Endodermal cell (in vitro differentiated cells): ENCODE measurements at regions not wholly inside any gene's neighbourhood (a gene's known extent, or its start where the extent isn't known, plus 50 kb on each side); places are given as distances from the start of the nearest gene placed in this dataset.

ENCODE experiments used
- DNase-seq: peaks from one replicate; pipeline ENCODE4 v3.0.0-alpha.2; 2017
- H3K27ac ChIP-seq: 2 replicates; pipeline ENCODE4 v1.5.1; 2013; ENCODE audit warnings: mild to moderate bottlenecking, low read depth, low read length, moderate library complexity
- H3K27me3 ChIP-seq: 2 replicates; pipeline ENCODE4 v1.6.1; 2013; ENCODE audit warnings: mild to moderate bottlenecking, low read length, moderate library complexity; ENCODE audit not compliant: insufficient read depth, control insufficient read depth, poor library complexity, severe bottlenecking
- H3K36me3 ChIP-seq: 2 replicates; pipeline ENCODE4 v1.7.0; 2013; ENCODE audit warnings: mild to moderate bottlenecking, low read length, moderate library complexity; ENCODE audit not compliant: control insufficient read depth, insufficient read depth
- H3K4me1 ChIP-seq: one replicate; pipeline ENCODE4 v1.7.0; 2013; ENCODE audit warnings: low read length; ENCODE audit not compliant: control insufficient read depth, insufficient read depth
- H3K4me3 ChIP-seq: 2 replicates; pipeline ENCODE4 v1.5.1; 2013; ENCODE audit warnings: mild to moderate bottlenecking, low read length, moderate library complexity
- H3K9ac ChIP-seq: 2 replicates; pipeline ENCODE4 v1.6.1; 2013; ENCODE audit warnings: mild to moderate bottlenecking, low read length, moderate library complexity; ENCODE audit not compliant: poor library complexity, severe bottlenecking; ENCODE audit errors: extremely low read depth
- H3K9me3 ChIP-seq: 2 replicates; pipeline ENCODE4 v1.6.1; 2013; ENCODE audit warnings: mild to moderate bottlenecking, low read length, moderate library complexity; ENCODE audit not compliant: control insufficient read depth
- H3K27ac Mint-ChIP-seq: 2 replicates; pipeline ENCODE4 v1.8.0; 2020; ENCODE audit warnings: mixed read lengths
- H3K27me3 Mint-ChIP-seq: 2 replicates; pipeline ENCODE4 v1.8.0; 2021; ENCODE audit warnings: mild to moderate bottlenecking, mixed read lengths; ENCODE audit not compliant: insufficient read depth
- H3K36me3 Mint-ChIP-seq: 2 replicates; pipeline ENCODE4 v1.8.0; 2020; ENCODE audit warnings: low read depth, mixed read lengths
- H3K4me1 Mint-ChIP-seq: 2 replicates; pipeline ENCODE4 v1.8.0; 2020; ENCODE audit warnings: mixed read lengths
- H3K4me3 Mint-ChIP-seq: 2 replicates; pipeline ENCODE4 v1.8.0; 2020; ENCODE audit warnings: mild to moderate bottlenecking, moderate library complexity, mixed read lengths
- H3K9me3 Mint-ChIP-seq: 2 replicates; pipeline ENCODE4 v1.8.0; 2020; ENCODE audit warnings: mild to moderate bottlenecking, mixed read lengths
- WGBS, 2 experiments: methylation state at CpG; one replicate each; pipeline versions ENCODE4 v1.1.5 to v1.1.7; 2013; ENCODE audit warnings: missing lambda C conversion rate in 2 of 2, mixed read lengths in 1 of 2; ENCODE audit not compliant: insufficient coverage in 1 of 2, insufficient read length in 1 of 2; 5-methylcytosine and 5-hydroxymethylcytosine counted together
- TF ChIP-seq, protein P1 (sequence below): fragments of 200-600 bp; sonication (generic); conservative IDR thresholded peaks from 2 replicates; pipeline ENCODE4 v1.5.0; 2021; ENCODE audit warnings: antibody characterized with exemption, mild to moderate bottlenecking

DNA sequence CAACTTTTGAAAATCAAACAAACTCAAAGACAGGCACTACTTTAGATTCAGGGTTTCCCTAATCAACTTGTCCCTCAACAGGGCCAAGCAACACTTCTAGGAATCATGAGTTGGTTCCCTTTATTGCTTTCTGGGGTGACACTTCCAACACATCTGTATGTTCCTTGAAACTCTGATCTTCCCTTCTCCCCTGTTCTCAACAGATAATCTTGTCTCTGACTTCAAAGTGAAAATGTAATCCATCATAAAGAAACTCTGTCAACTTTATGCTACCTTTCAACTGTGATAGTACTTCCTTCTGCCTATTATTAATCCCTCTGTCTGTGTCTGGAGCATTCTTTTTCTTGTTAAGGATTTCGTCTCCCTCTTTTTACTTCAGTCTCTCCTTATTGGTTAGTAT, 250.1 kb upstream of the MEF2C start:
- TF ChIP-seq, protein P1, sequence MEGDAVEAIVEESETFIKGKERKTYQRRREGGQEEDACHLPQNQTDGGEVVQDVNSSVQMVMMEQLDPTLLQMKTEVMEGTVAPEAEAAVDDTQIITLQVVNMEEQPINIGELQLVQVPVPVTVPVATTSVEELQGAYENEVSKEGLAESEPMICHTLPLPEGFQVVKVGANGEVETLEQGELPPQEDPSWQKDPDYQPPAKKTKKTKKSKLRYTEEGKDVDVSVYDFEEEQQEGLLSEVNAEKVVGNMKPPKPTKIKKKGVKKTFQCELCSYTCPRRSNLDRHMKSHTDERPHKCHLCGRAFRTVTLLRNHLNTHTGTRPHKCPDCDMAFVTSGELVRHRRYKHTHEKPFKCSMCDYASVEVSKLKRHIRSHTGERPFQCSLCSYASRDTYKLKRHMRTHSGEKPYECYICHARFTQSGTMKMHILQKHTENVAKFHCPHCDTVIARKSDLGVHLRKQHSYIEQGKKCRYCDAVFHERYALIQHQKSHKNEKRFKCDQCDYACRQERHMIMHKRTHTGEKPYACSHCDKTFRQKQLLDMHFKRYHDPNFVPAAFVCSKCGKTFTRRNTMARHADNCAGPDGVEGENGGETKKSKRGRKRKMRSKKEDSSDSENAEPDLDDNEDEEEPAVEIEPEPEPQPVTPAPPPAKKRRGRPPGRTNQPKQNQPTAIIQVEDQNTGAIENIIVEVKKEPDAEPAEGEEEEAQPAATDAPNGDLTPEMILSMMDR = no peak
- Histone ChIP-seq H3K4me3 (no peak overlapping the region), H3K36me3 (no peaks in the 10 kb centered on the region), H3K9me3 (no peaks in the 10 kb centered on the region), H3K27ac (no peak overlapping the region), H3K27me3 (peaks cover 20% of the 10 kb centered on the region), H3K9ac (no peak overlapping the region), H3K4me1 (peaks cover 11% of the 10 kb centered on the region)
- no peak overlapping the region for H3K27ac Mint-ChIP-seq
- H3K27me3 Mint-ChIP-seq = no peaks in the 10 kb centered on the region
- H3K9me3 Mint-ChIP-seq = no peaks in the 10 kb centered on the region
- DNase-seq = no peak
- no peak overlapping the region for H3K4me3 Mint-ChIP-seq
- H3K36me3 Mint-ChIP-seq = no peaks in the 10 kb centered on the region
- H3K4me1 Mint-ChIP-seq = peaks cover 46% of the 10 kb centered on the region
- 94 to 100% methylated on average over 1 of the region's 1 CpG for WGBS, 2 experiments

DNA sequence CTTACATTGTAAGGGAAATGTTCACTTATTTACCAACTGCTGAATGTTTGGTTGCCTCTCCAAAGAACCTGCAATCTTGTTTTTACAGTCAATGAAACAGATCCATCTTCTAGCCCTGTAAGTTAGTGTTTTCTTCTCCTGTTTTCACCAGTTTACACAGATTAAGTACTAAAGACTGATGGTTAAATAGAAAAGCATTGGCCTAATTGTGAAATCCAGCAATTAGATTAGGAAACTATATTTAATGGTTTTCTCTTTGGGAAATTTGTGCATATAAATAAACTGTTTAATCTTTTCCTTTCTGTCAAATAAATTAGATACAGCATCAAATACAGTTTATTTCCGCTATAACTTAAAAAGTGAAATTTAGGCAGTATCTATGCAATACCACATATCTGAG, 247.9 kb upstream of the MEF2C start:
- no peak overlapping the region for H3K9ac ChIP-seq
- H3K4me1 Mint-ChIP-seq = peaks cover 38% of the 10 kb centered on the region
- H3K4me3 ChIP-seq = no peak overlapping the region
- no peaks in the 10 kb centered on the region for H3K36me3 ChIP-seq
- H3K9me3 ChIP-seq = no peaks in the 10 kb centered on the region
- H3K36me3 Mint-ChIP-seq = no peaks in the 10 kb centered on the region
- no peak overlapping the region for H3K27ac Mint-ChIP-seq
- no peaks in the 10 kb centered on the region for H3K9me3 Mint-ChIP-seq
- TF ChIP-seq, protein P1 = no peak
- WGBS, 2 experiments = 92% methylated on average over 1 of the region's 1 CpG; no CpG with 5 or more reads in 1 of the 2 experiments
- H3K4me1 ChIP-seq = peaks cover 10% of the 10 kb centered on the region
- H3K27me3 ChIP-seq = peaks cover 20% of the 10 kb centered on the region
- H3K4me3 Mint-ChIP-seq = no peak overlapping the region
- DNase-seq = no peak
- H3K27me3 Mint-ChIP-seq = no peaks in the 10 kb centered on the region
- H3K27ac ChIP-seq = no peak overlapping the region

DNA sequence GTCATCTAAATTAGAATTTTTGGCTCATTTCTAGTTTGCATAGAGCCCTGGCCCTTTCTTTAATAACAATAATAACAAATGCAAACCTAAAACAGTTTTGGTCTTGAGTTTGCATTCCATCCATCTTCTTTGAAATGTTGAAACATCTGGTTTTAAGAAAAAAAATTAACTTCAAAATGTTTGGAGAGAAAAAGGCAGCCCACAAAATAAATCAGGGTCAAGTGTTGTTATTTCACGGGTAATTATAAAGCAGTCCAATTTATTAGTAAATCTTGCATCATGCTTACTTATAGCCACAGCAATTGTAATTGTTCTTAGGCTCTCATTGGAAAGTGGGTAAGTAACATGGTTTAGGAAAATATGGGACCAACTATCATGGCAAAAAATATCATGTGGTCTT, 247.0 kb upstream of the MEF2C start:
- no peaks in the 10 kb centered on the region for H3K27me3 Mint-ChIP-seq
- H3K27me3 ChIP-seq = peaks cover 20% of the 10 kb centered on the region
- WGBS, 2 experiments = 90% methylated on average over 1 of the region's 1 CpG; no CpG with 5 or more reads in 1 of the 2 experiments
- no peaks in the 10 kb centered on the region for H3K36me3 Mint-ChIP-seq
- H3K9me3 Mint-ChIP-seq = no peaks in the 10 kb centered on the region
- H3K36me3 ChIP-seq = no peaks in the 10 kb centered on the region
- no peak overlapping the region for H3K27ac ChIP-seq
- TF ChIP-seq, protein P1 = no peak
- H3K9ac ChIP-seq = no peak overlapping the region
- H3K4me3 Mint-ChIP-seq = no peak overlapping the region
- peaks cover 32% of the 10 kb centered on the region for H3K4me1 Mint-ChIP-seq
- H3K27ac Mint-ChIP-seq = no peak overlapping the region
- peaks cover 9% of the 10 kb centered on the region for H3K4me1 ChIP-seq
- H3K9me3 ChIP-seq = no peaks in the 10 kb centered on the region
- DNase-seq = no peak
- no peak overlapping the region for H3K4me3 ChIP-seq
